HEK293 (cell line): ENCODE measurements at regions not wholly inside any gene's neighbourhood (a gene's known extent, or its start where the extent isn't known, plus 50 kb on each side); places are given as distances from the start of the nearest gene placed in this dataset.

Experiments
- CTCF ChIA-PET: fragments of 350-600 bp; formaldehyde crosslinking; extraction: SDS; loops from one replicate; lab custom pipeline; 2021; ENCODE audit warnings: antibody characterized with exemption; lab: Yijun Ruan, JAX
- POLR2A ChIA-PET: fragments of 300-600 bp; formaldehyde crosslinking; extraction: SDS; loops from one replicate; lab custom pipeline; 2020; ENCODE audit warnings: antibody characterized with exemption, inconsistent platforms; lab: Yijun Ruan, JAX
- H3K27ac ChIP-seq: fragments of 200-500 bp; sonication (Bioruptor generic); 2 replicates; pipeline ENCODE4 v1.5.1; 2014; ENCODE audit warnings: low read depth, low read length, control low read depth, inconsistent platforms; ENCODE audit errors: extremely low read depth
- H3K36me3 ChIP-seq, 2 experiments: fragments of 200-500 bp in 1 of 2; sonication (Bioruptor generic) in 1 of 2; 1 replicate in 1 of 2; 2 replicates in 1 of 2; pipeline ENCODE4 v1.5.1; 2014 to 2017; ENCODE audit warnings: inconsistent platforms in 2 of 2, low read length in 2 of 2; ENCODE audit not compliant: control insufficient read depth in 2 of 2, insufficient read depth in 1 of 2
- H3K4me1 ChIP-seq: fragments of 200-500 bp; sonication (Bioruptor generic); 2 replicates; pipeline ENCODE4 v1.5.1; 2014; ENCODE audit warnings: mild to moderate bottlenecking, low read length, inconsistent platforms; ENCODE audit not compliant: control insufficient read depth, insufficient read depth
- H3K4me3 ChIP-seq: 2 replicates; pipeline ENCODE4 v1.5.1; 2011; ENCODE audit warnings: low read depth, mild to moderate bottlenecking, control low read depth, low read length, moderate library complexity
- H3K9me3 ChIP-seq: fragments of 200-500 bp; sonication (Bioruptor generic); 2 replicates; pipeline ENCODE4 v1.5.1; 2014; ENCODE audit warnings: low read depth, low read length, inconsistent platforms; ENCODE audit not compliant: control insufficient read depth, insufficient read depth
- GLI4 ChIP-seq: fragments of 450-650 bp; formaldehyde crosslinking; IDR thresholded peaks from 2 replicates; pipeline ENCODE4 v1.5.1; 2016; ENCODE audit warnings: missing biosample characterization, missing genetic modification characterization
- KLF9 ChIP-seq: fragments of 450-650 bp; formaldehyde crosslinking; IDR thresholded peaks from 2 replicates; pipeline ENCODE4 v1.5.1; 2016; ENCODE audit warnings: missing biosample characterization, missing genetic modification characterization, low read depth
- REST ChIP-seq: fragments of 450-650 bp; formaldehyde crosslinking; IDR thresholded peaks from 2 replicates; pipeline ENCODE4 v1.5.1; 2016; ENCODE audit warnings: missing biosample characterization, missing genetic modification characterization
- SETDB1 ChIP-seq: IDR thresholded peaks from one replicate; pipeline ENCODE4 v1.6.1; 2017; ENCODE audit warnings: mild to moderate bottlenecking, low read length, moderate library complexity, mixed read lengths; ENCODE audit not compliant: insufficient read length
- TRIM28 ChIP-seq: IDR thresholded peaks from 2 replicates; pipeline ENCODE4 v1.6.1; 2011; ENCODE audit warnings: low read length, control low read depth, borderline replicate concordance
- ZBTB48 ChIP-seq: fragments of 450-650 bp; formaldehyde crosslinking; IDR thresholded peaks from 2 replicates; pipeline ENCODE4 v1.5.1; 2016; ENCODE audit warnings: missing biosample characterization, missing genetic modification characterization
- ZNF423 ChIP-seq: fragments of 450-650 bp; formaldehyde crosslinking; IDR thresholded peaks from 2 replicates; pipeline ENCODE4 v1.5.1; 2016; ENCODE audit warnings: missing biosample characterization, missing genetic modification characterization
- ZNF549 ChIP-seq: fragments of 450-650 bp; IDR thresholded peaks from 2 replicates; pipeline ENCODE4 v1.5.1; 2018; ENCODE audit warnings: missing biosample characterization, missing genetic modification characterization, mild to moderate bottlenecking, inconsistent platforms, moderate library complexity
- ZNF624 ChIP-seq: fragments of 450-650 bp; formaldehyde crosslinking; IDR thresholded peaks from 2 replicates; pipeline ENCODE4 v1.5.1; 2017; ENCODE audit warnings: missing biosample characterization, missing genetic modification characterization
- ZSCAN30 ChIP-seq: fragments of 450-650 bp; IDR thresholded peaks from 2 replicates; pipeline ENCODE4 v1.5.1; 2018; ENCODE audit warnings: missing biosample characterization, mild to moderate bottlenecking, missing genetic modification characterization, moderate library complexity
- TF ChIP-seq, protein P1 (sequence below): fragments of 450-650 bp; IDR thresholded peaks from 2 replicates; pipeline ENCODE4 v1.5.1; 2018; ENCODE audit warnings: missing biosample characterization, mild to moderate bottlenecking, missing genetic modification characterization
- TF ChIP-seq, protein P2 (sequence below): fragments of 450-650 bp; formaldehyde crosslinking; optimal IDR thresholded peaks from 2 replicates; pipeline ENCODE3; 2016; ENCODE audit warnings: missing biosample characterization, mild to moderate bottlenecking, missing genetic modification characterization
- TF ChIP-seq, protein P3 (sequence below): fragments of 450-650 bp; formaldehyde crosslinking; IDR thresholded peaks from 2 replicates; pipeline ENCODE4 v1.5.1; 2017; ENCODE audit warnings: missing biosample characterization, missing genetic modification characterization
- TF ChIP-seq, protein P4 (sequence below): fragments of 450-650 bp; formaldehyde crosslinking; IDR thresholded peaks from 2 replicates; pipeline ENCODE4 v1.5.1; 2016; ENCODE audit warnings: missing biosample characterization, missing genetic modification characterization, borderline replicate concordance

- Histone ChIP-seq H3K9me3 (no peaks in the 10 kb centered on the region), H3K27ac (no peak overlapping the region), H3K36me3 (no peaks in the 10 kb centered on the region), H3K4me3 (no peak overlapping the region)
- CTCF ChIA-PET = no interaction called here
- TF ChIP-seq SETDB1 (peak; percentile 92), ZBTB48 (tag by site-specific recombination) (no peak), ZSCAN30 (tag by site-specific recombination) (no peak), TRIM28 (0 out of 2 replicates have a peak, but pooled peaks have one; percentile 36), ZNF549 (tag by site-specific recombination) (0 out of 2 replicates have a peak, but pooled peaks have one; percentile 11)
- TF ChIP-seq, protein P1, sequence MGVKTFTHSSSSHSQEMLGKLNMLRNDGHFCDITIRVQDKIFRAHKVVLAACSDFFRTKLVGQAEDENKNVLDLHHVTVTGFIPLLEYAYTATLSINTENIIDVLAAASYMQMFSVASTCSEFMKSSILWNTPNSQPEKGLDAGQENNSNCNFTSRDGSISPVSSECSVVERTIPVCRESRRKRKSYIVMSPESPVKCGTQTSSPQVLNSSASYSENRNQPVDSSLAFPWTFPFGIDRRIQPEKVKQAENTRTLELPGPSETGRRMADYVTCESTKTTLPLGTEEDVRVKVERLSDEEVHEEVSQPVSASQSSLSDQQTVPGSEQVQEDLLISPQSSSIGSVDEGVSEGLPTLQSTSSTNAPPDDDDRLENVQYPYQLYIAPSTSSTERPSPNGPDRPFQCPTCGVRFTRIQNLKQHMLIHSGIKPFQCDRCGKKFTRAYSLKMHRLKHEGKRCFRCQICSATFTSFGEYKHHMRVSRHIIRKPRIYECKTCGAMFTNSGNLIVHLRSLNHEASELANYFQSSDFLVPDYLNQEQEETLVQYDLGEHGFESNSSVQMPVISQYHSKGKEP (tag by site-specific recombination) = no peak
- TF ChIP-seq, all 188 proteins: peak for 3
- H3K4me1 ChIP-seq = no peaks in the 10 kb centered on the region
- POLR2A ChIA-PET = no interaction called here
Measured at GRCh38 chr5:92951746-92952145, 629.3 kb downstream of the NR2F1-AS1 start.

GRCh38 chr5:92946546-92946945 lies 634.5 kb downstream of the NR2F1-AS1 start:
- TF ChIP-seq, protein P2, sequence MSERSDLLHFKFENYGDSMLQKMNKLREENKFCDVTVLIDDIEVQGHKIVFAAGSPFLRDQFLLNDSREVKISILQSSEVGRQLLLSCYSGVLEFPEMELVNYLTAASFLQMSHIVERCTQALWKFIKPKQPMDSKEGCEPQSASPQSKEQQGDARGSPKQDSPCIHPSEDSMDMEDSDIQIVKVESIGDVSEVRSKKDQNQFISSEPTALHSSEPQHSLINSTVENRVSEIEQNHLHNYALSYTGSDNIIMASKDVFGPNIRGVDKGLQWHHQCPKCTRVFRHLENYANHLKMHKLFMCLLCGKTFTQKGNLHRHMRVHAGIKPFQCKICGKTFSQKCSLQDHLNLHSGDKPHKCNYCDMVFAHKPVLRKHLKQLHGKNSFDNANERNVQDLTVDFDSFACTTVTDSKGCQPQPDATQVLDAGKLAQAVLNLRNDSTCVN (tag by site-specific recombination) = no peak
- no peak for TF ChIP-seq GLI4
- TF ChIP-seq, protein P3, sequence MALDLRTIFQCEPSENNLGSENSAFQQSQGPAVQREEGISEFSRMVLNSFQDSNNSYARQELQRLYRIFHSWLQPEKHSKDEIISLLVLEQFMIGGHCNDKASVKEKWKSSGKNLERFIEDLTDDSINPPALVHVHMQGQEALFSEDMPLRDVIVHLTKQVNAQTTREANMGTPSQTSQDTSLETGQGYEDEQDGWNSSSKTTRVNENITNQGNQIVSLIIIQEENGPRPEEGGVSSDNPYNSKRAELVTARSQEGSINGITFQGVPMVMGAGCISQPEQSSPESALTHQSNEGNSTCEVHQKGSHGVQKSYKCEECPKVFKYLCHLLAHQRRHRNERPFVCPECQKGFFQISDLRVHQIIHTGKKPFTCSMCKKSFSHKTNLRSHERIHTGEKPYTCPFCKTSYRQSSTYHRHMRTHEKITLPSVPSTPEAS = no peak
- no peak for TF ChIP-seq KLF9 (tag by site-specific recombination)
- TF ChIP-seq ZNF423 (tag by site-specific recombination) = no peak
- TF ChIP-seq ZNF624 (tag by site-specific recombination) = no peak
- TF ChIP-seq, protein P4, sequence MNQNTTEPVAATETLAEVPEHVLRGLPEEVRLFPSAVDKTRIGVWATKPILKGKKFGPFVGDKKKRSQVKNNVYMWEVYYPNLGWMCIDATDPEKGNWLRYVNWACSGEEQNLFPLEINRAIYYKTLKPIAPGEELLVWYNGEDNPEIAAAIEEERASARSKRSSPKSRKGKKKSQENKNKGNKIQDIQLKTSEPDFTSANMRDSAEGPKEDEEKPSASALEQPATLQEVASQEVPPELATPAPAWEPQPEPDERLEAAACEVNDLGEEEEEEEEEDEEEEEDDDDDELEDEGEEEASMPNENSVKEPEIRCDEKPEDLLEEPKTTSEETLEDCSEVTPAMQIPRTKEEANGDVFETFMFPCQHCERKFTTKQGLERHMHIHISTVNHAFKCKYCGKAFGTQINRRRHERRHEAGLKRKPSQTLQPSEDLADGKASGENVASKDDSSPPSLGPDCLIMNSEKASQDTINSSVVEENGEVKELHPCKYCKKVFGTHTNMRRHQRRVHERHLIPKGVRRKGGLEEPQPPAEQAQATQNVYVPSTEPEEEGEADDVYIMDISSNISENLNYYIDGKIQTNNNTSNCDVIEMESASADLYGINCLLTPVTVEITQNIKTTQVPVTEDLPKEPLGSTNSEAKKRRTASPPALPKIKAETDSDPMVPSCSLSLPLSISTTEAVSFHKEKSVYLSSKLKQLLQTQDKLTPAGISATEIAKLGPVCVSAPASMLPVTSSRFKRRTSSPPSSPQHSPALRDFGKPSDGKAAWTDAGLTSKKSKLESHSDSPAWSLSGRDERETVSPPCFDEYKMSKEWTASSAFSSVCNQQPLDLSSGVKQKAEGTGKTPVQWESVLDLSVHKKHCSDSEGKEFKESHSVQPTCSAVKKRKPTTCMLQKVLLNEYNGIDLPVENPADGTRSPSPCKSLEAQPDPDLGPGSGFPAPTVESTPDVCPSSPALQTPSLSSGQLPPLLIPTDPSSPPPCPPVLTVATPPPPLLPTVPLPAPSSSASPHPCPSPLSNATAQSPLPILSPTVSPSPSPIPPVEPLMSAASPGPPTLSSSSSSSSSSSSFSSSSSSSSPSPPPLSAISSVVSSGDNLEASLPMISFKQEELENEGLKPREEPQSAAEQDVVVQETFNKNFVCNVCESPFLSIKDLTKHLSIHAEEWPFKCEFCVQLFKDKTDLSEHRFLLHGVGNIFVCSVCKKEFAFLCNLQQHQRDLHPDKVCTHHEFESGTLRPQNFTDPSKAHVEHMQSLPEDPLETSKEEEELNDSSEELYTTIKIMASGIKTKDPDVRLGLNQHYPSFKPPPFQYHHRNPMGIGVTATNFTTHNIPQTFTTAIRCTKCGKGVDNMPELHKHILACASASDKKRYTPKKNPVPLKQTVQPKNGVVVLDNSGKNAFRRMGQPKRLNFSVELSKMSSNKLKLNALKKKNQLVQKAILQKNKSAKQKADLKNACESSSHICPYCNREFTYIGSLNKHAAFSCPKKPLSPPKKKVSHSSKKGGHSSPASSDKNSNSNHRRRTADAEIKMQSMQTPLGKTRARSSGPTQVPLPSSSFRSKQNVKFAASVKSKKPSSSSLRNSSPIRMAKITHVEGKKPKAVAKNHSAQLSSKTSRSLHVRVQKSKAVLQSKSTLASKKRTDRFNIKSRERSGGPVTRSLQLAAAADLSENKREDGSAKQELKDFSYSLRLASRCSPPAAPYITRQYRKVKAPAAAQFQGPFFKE (tag by site-specific recombination) = no peak
- no peak for TF ChIP-seq REST (tag by site-specific recombination)
- TF ChIP-seq, all 188 proteins: peak for 0
- POLR2A ChIA-PET = no interaction called here
- no peak overlapping the region for H3K27ac ChIP-seq
- H3K4me1 ChIP-seq = no peaks in the 10 kb centered on the region
- H3K9me3 ChIP-seq = no peaks in the 10 kb centered on the region
- CTCF ChIA-PET = interaction anchor here (0.7 kb wide), 1 partner anchor 46 kb away, joined by 3 read pairs; no protein-coding TSS in a partner anchor
- H3K4me3 ChIP-seq = no peak overlapping the region
- no peaks in the 10 kb centered on the region for H3K36me3 ChIP-seq
